GM12878 (cell line): ENCODE measurements at regions not wholly inside any gene's neighbourhood (a gene's known extent, or its start where the extent isn't known, plus 50 kb on each side); places are given as distances from the start of the nearest gene placed in this dataset.

ENCODE experiments used
- ATAC-seq: fragments of 200-7000 bp; cut with Tn5 transposase; 3 replicates; pipeline ENCODE4 v1.9.1; 2020; ENCODE audit warnings: mild to moderate bottlenecking, moderate library complexity
- BruUV-seq: library from RNA; stranded (reverse); fragments of 400-500 nt; replicated peaks from 2 replicates; lab custom pipeline; 2021; lab: Mats Ljungman, UMichigan
- CTCF ChIA-PET: fragments of 300-600 bp; sonication (Branson Sonifier 250); formaldehyde crosslinking; extraction: SDS; loops from one replicate; lab custom pipeline; 2021; ENCODE audit warnings: inconsistent platforms; lab: Yijun Ruan, JAX
- POLR2A ChIA-PET: fragments of 350-600 bp; formaldehyde crosslinking; extraction: SDS; loops from one replicate; lab custom pipeline; 2021; ENCODE audit warnings: inconsistent platforms; lab: Charles Lee
- RAD21 ChIA-PET: fragments of 300-600 bp; sonication (Branson Sonifier 250); formaldehyde crosslinking; loops from one replicate; lab custom pipeline; 2023; ENCODE audit warnings: antibody characterized with exemption; ENCODE audit not compliant: unreplicated experiment; lab: Charles Lee
- SMC1A ChIA-PET: fragments of 300-600 bp; sonication (Branson Sonifier 250); formaldehyde crosslinking; loops from one replicate; lab custom pipeline; 2023; ENCODE audit not compliant: unreplicated experiment, uncharacterized antibody; lab: Charles Lee
- DNase-seq: peaks from one replicate; pipeline ENCODE4 v3.0.0-alpha.2; 2011; ENCODE audit warnings: low read depth, low spot score
- FAIRE-seq: peaks from 3 replicates; lab custom pipeline; 2011; peaks lifted over from hg19 to GRCh38; lab: Jason Lieb, UNC
- H2AFZ ChIP-seq: 2 replicates; pipeline ENCODE4 v1.6.0; 2011; ENCODE audit warnings: low read depth, low read length, control low read depth; ENCODE audit not compliant: control insufficient read depth
- H3K27ac ChIP-seq: 2 replicates; pipeline ENCODE4 v1.5.1; 2011; ENCODE audit warnings: control low read depth; ENCODE audit not compliant: control insufficient read depth, insufficient read depth
- H3K27me3 ChIP-seq, 2 experiments: replicated peaks in 1 of 2; 2 replicates each; pipeline versions ENCODE4 v1.6.0 to v1.6.1; 2011; ENCODE audit warnings: low read length in 1 of 2; ENCODE audit not compliant: control insufficient read depth in 2 of 2, insufficient read depth in 2 of 2
- H3K36me3 ChIP-seq, 2 experiments: 2 replicates each; pipeline ENCODE4 v1.5.1; 2011; ENCODE audit warnings: low read length in 1 of 2; ENCODE audit not compliant: control insufficient read depth in 2 of 2, insufficient read depth in 2 of 2
- H3K4me1 ChIP-seq: 2 replicates; pipeline ENCODE4 v1.6.1; 2011; ENCODE audit warnings: mild to moderate bottlenecking, low read length, moderate library complexity, mixed read lengths; ENCODE audit not compliant: control insufficient read depth, insufficient read depth
- H3K4me2 ChIP-seq: 2 replicates; pipeline ENCODE4 v1.6.0; 2011; ENCODE audit warnings: control low read depth; ENCODE audit not compliant: control insufficient read depth, insufficient read depth
- H3K4me3 ChIP-seq: fragments of 200-600 bp; sonication (generic); 2 replicates; pipeline ENCODE4 v1.5.1; 2016
- H3K79me2 ChIP-seq: 2 replicates; pipeline ENCODE4 v1.6.0; 2011; ENCODE audit warnings: low read length; ENCODE audit not compliant: control insufficient read depth, insufficient read depth
- H3K9ac ChIP-seq: 2 replicates; pipeline ENCODE4 v1.8.0; 2011; ENCODE audit warnings: low read length, control low read depth, mixed read lengths; ENCODE audit not compliant: control insufficient read depth, insufficient read depth
- H3K9me3 ChIP-seq: replicated peaks from 3 replicates; pipeline ENCODE4 v1.5.1; 2011; ENCODE audit warnings: mild to moderate bottlenecking, low read length; ENCODE audit not compliant: control insufficient read depth, insufficient read depth
- H4K20me1 ChIP-seq: 2 replicates; pipeline ENCODE4 v1.6.0; 2011; ENCODE audit not compliant: control insufficient read depth, insufficient read depth
- CBX3 ChIP-seq: fragments of 200-600 bp; sonication (generic); IDR thresholded peaks from 2 replicates; pipeline ENCODE4 v1.6.1; 2016; ENCODE audit warnings: low read depth, borderline replicate concordance
- CHD1 ChIP-seq: IDR thresholded peaks from 2 replicates; pipeline ENCODE4 v1.6.1; 2012; ENCODE audit warnings: low read depth, low read length, improper control_type of control experiment
- JUNB ChIP-seq: IDR thresholded peaks from 2 replicates; pipeline ENCODE4 v1.6.1; 2016; ENCODE audit warnings: antibody characterized with exemption, mild to moderate bottlenecking
- RELA ChIP-seq: fragments of 450-650 bp; IDR thresholded peaks from 2 replicates; pipeline ENCODE4 v1.8.0; 2014; ENCODE audit warnings: borderline replicate concordance; ENCODE audit not compliant: partially characterized antibody
- SIN3A ChIP-seq: IDR thresholded peaks from 2 replicates; pipeline ENCODE4 v1.6.1; 2012; ENCODE audit warnings: low read depth, low read length, improper control_type of control experiment
- ZBTB4 ChIP-seq: fragments of 450-650 bp; formaldehyde crosslinking; IDR thresholded peaks from 2 replicates; pipeline ENCODE4 v1.4.0; 2022; ENCODE audit warnings: mild to moderate bottlenecking, moderate library complexity
- ZNF217 ChIP-seq: fragments of 450-650 bp; IDR thresholded peaks from 2 replicates; pipeline ENCODE4 v1.6.1; 2017; ENCODE audit warnings: antibody characterized with exemption, mild to moderate bottlenecking
- ZNF687 ChIP-seq: fragments of 450-650 bp; IDR thresholded peaks from 2 replicates; pipeline ENCODE4 v1.6.1; 2017; ENCODE audit warnings: mild to moderate bottlenecking, moderate library complexity
- ZSCAN29 ChIP-seq: fragments of 450-650 bp; IDR thresholded peaks from 2 replicates; pipeline ENCODE4 v1.6.1; 2017; ENCODE audit warnings: mild to moderate bottlenecking, moderate library complexity
- WGBS: methylation state at CpG from one replicate; pipeline ENCODE4 v1.1.6; 2016; ENCODE audit warnings: low lambda C conversion rate; ENCODE audit not compliant: insufficient replicate concordance, insufficient coverage; ENCODE audit errors: missing lambda C conversion rate; 5-methylcytosine and 5-hydroxymethylcytosine counted together
- in situ Hi-C: fragments of 300-500 bp; cut with MboI; formaldehyde crosslinking; loops from 9 replicates; pipeline ENCODE4 v1.14.3; 2018; ENCODE audit warnings: mixed read lengths
- intact Hi-C: fragments of 100-400 bp; cut with micrococcal nuclease; formaldehyde crosslinking; loops from one replicate; pipeline ENCODE4 v1.14.2; 2022; ENCODE audit not compliant: unreplicated experiment
- TF ChIP-seq, protein P1 (sequence below): fragments of 450-650 bp; IDR thresholded peaks from 2 replicates; pipeline ENCODE4 v1.6.1; 2018; ENCODE audit warnings: mild to moderate bottlenecking, low read depth, moderate library complexity; ENCODE audit not compliant: partially characterized antibody
- TF ChIP-seq, protein P2 (sequence below): fragments of 450-650 bp; IDR thresholded peaks from 2 replicates; pipeline ENCODE4 v1.6.1; 2017; ENCODE audit warnings: borderline replicate concordance
- TF ChIP-seq, protein P3 (sequence below): IDR thresholded peaks from 2 replicates; pipeline ENCODE4 v1.6.1; 2012; ENCODE audit warnings: low read length, inconsistent platforms

DNA sequence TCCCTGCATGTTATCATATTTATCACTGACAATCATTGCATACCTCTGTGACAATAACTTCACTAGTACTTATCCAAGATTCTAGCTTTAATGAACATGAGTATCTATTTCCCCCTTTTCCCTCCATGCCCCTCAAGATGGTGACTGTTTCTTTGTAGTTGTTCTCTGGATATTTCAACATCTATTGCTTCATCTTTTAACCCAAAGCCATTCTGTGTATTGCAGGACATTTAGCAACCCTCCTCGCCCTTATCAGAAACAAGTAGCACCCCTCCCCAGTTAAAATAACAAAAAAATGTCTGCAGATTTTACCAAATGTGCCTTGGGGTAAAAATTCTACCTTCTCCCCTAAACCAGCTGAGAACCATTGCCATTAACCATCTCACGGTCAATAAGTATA, 979.8 kb upstream of the MANEA start:
- no peak for ATAC-seq
- SMC1A ChIA-PET = no interaction called here
- no peak for FAIRE-seq
- TF ChIP-seq, protein P1, sequence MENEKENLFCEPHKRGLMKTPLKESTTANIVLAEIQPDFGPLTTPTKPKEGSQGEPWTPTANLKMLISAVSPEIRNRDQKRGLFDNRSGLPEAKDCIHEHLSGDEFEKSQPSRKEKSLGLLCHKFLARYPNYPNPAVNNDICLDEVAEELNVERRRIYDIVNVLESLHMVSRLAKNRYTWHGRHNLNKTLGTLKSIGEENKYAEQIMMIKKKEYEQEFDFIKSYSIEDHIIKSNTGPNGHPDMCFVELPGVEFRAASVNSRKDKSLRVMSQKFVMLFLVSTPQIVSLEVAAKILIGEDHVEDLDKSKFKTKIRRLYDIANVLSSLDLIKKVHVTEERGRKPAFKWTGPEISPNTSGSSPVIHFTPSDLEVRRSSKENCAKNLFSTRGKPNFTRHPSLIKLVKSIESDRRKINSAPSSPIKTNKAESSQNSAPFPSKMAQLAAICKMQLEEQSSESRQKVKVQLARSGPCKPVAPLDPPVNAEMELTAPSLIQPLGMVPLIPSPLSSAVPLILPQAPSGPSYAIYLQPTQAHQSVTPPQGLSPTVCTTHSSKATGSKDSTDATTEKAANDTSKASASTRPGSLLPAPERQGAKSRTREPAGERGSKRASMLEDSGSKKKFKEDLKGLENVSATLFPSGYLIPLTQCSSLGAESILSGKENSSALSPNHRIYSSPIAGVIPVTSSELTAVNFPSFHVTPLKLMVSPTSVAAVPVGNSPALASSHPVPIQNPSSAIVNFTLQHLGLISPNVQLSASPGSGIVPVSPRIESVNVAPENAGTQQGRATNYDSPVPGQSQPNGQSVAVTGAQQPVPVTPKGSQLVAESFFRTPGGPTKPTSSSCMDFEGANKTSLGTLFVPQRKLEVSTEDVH = no peak
- TF ChIP-seq, protein P2, sequence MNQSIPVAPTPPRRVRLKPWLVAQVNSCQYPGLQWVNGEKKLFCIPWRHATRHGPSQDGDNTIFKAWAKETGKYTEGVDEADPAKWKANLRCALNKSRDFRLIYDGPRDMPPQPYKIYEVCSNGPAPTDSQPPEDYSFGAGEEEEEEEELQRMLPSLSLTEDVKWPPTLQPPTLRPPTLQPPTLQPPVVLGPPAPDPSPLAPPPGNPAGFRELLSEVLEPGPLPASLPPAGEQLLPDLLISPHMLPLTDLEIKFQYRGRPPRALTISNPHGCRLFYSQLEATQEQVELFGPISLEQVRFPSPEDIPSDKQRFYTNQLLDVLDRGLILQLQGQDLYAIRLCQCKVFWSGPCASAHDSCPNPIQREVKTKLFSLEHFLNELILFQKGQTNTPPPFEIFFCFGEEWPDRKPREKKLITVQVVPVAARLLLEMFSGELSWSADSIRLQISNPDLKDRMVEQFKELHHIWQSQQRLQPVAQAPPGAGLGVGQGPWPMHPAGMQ = no peak
- TF ChIP-seq, protein P3, sequence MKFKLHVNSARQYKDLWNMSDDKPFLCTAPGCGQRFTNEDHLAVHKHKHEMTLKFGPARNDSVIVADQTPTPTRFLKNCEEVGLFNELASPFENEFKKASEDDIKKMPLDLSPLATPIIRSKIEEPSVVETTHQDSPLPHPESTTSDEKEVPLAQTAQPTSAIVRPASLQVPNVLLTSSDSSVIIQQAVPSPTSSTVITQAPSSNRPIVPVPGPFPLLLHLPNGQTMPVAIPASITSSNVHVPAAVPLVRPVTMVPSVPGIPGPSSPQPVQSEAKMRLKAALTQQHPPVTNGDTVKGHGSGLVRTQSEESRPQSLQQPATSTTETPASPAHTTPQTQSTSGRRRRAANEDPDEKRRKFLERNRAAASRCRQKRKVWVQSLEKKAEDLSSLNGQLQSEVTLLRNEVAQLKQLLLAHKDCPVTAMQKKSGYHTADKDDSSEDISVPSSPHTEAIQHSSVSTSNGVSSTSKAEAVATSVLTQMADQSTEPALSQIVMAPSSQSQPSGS = no peak
- no peak for TF ChIP-seq ZBTB4 (CRISPR knock-in tag)
- TF ChIP-seq ZNF217 = no peak
- TF ChIP-seq CHD1 = no peak
- TF ChIP-seq RELA = no peak
- TF ChIP-seq CBX3 = no peak
- no peak for TF ChIP-seq ZSCAN29
- no peak for TF ChIP-seq ZNF687
- TF ChIP-seq JUNB = no peak
- TF ChIP-seq SIN3A = no peak

More for the DNA sequence above, 979.8 kb upstream of the MANEA start:
- intact Hi-C loops (no loop called here), in situ Hi-C loops (no loop called here)
- Histone ChIP-seq H3K27ac (no peak overlapping the region), H3K79me2 (no peaks in the 10 kb centered on the region), H2AFZ (no peak overlapping the region), H3K4me3 (no peak overlapping the region), H4K20me1 (no peaks in the 10 kb centered on the region), H3K4me2 (no peak overlapping the region), H3K27me3 (no peaks in the 10 kb centered on the region), H3K9ac (no peak overlapping the region), H3K4me1 (no peaks in the 10 kb centered on the region), H3K9me3 (no peaks in the 10 kb centered on the region), H3K36me3 (no peaks in the 10 kb centered on the region)
- 0% methylated on average over 2 of the region's 2 CpGs for WGBS
- CTCF ChIA-PET = no interaction called here
- BruUV-seq = no TSS peak
- POLR2A ChIA-PET = no interaction called here
- no peak for DNase-seq
- RAD21 ChIA-PET = no interaction called here
